ENCODE measurements at regions not wholly inside any gene's neighbourhood (a gene's known extent, or its start where the extent isn't known, plus 50 kb on each side); places are given as distances from the start of the nearest gene placed in this dataset.
"Not testable (repeated sequence)": the region's sequence is repeated elsewhere in the genome, so short reads cannot be mapped to it uniquely, and the experiment has no call there.

DNA sequence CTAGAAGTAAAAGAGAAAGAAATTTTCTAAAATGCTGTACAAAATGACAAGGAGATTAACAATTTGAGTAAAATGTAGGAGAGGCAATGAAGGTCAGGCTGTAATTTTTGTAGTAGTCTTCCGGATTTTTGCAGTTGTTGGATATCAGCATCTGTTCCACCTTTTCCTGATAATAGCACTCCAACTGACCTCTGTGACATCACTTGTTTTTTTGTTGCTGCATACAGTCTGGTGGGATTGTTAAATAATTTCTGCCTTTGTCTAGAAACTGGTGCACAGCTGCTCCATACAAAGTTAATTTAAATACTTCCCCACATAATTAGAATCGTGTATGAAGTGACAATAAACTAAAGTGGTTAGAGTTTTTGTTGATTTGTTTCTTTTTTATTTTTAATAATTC, 731.4 kb downstream of the PLOD2 start:
- DNase-seq (ENCODE audit: low read depth) = no peak

DNA sequence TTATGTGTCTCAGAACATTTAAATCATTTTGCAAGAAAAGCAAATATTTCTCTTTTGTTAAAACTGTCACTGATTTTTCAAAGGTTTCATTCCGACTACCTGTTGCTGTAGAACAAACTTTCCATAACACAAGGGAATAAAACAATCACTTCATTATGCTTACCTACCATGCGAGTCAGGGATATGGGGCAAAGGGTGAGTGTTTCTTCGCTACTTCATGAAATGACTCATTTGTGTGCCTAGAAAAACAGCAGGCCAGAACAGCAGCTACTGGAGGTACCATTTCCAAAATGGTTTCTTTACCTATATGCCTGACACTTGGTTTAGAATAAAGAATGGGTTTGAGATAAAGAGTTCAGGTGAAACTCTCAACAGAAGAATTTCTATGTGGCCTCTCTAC, 712.5 kb downstream of the PLOD2 start:
- DNase-seq (ENCODE audit: low read depth) = no peak

DNA sequence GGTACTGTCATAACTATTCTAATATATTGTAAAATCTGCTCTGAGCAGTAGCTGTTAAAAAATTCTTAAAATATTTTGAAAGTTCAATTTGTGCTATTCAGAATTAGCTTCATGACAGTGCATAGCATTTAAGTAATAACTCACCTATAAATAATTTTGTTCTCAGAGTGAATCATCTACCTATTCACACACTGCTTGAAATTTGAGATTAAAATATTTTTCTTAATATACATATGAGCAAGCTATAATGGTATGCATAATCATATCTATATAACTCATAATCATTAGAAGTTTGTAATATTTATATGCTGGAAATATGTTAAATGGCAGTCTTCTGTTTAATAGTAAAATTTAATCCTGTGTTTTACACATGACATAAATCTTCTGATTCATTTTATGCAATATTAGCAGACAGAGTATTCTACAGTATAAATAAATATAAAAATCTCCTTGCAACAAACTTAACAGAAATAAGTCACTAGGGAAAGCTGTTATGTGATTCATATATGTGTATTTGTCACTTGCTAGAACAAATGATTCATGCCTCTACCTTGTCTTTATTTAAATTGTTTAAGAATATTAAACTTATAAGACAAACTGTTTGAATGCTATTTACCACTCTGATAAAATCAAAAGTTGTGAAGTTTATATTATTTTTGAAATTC, 710.8 kb downstream of the PLOD2 start:
- DNase-seq (ENCODE audit: low read depth) = no peak

DNA sequence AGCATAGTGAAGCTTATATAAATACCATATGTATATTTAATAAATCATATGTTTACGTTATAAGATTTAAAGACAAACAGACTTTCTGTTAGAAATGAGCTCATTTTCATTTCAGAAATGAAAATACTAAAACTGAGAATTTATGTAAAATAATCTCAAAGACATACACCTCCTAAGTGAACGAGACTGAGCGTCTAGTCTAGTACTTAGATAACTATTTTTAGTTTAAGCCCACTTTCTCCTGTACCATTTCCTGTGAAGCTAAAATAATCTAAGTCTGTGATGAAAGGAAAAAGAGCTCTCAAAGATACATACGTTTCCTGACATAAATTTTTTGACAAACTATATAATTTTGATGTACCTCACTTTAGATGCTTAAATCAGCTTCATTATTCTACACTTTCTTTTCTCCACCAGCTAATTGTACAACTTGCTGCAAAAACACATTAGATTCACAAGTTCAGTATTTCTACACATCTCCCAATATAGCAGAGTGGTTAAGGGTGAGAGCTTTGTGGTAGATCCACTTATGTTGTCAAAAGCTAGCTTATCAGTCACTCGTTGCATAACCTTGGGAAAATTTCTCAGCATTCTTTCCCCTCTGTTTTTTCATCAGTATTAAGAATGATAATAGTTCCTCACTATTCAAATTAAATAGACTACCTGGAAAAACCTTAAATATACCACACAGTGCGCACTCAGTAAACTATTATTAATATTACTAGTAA, 703.0 kb downstream of the PLOD2 start:
- peak; percentile 58 for DNase-seq (ENCODE audit: low read depth)

DNA sequence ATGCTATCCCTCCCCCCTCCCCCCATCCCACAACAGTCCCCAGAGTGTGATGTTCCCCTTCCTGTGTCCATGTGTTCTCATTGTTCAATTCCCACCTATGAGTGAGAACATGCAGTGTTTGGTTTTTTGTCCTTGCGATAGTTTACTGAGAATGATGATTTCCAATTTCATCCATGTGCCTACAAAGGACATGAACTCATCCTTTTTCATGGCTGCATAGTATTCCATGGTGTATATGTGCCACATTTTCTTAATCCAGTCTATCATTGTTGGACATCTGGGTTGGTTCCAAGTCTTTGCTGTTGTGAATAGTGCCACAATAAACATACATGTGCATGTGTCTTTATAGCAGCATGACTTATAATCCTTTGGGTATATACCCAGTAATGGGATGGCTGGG, 701.3 kb downstream of the PLOD2 start:
- not testable (repeated sequence) for DNase-seq (ENCODE audit: low read depth)

DNA sequence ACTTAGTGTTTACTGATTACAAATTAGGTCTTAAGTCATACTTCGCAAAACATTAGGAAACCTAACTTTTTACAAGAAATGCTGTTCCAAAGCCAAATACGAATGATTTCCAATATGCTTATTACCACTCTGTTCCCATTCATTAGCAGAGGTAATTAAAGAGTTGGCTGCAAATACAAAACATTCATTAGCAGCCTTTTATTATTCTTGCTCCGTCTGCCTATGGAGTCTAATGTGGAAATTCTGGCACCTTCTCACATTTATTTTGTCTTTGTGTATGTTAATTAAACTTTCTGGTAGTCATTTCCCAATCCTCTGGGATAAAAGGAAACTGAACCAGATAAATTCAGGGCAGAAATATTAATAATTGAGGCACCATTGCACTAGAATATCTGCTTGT, 689.0 kb downstream of the PLOD2 start:
- DNase-seq (ENCODE audit: low read depth) = no peak

DNA sequence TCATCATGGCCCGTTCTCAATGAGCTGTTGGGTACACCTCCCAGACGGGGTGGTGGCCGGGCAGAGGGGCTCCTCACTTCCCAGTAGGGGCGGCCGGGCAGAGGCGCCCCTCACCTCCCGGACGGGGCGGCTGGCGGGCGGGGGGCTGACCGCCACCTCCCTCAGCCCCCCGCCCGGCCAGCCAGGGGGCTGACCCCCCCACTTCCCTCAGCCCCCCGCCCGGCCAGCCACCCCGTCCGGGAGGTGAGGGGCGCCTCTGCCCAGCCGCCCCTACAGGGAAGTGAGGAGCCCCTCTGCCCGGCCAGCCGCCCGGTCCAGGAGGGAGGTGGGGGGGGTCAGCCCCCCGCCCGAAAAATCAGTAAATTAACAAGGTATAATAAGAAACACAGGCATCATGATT, 678.2 kb downstream of the PLOD2 start:
- DNase-seq (ENCODE audit: low read depth) = not testable (repeated sequence)

DNA sequence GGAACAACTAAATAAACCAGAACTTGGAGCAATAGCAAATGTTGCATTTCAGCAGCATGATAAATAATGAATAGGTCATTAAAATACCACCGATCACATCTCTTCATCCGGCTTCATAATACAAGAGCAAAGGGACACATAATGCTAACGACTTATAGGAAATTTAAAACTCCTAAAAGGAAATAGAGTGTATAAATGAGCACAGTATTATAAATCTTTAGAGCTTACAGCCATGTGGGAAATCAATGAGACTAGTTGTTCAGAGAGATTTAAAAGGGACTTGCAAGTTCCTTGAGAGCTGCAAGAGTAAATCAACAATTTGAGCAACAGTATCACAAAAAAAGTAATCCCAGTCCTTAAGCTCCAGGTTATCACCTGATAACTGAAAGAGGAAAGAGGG, 677.0 kb downstream of the PLOD2 start:
- no peak for DNase-seq (ENCODE audit: low read depth)

DNA sequence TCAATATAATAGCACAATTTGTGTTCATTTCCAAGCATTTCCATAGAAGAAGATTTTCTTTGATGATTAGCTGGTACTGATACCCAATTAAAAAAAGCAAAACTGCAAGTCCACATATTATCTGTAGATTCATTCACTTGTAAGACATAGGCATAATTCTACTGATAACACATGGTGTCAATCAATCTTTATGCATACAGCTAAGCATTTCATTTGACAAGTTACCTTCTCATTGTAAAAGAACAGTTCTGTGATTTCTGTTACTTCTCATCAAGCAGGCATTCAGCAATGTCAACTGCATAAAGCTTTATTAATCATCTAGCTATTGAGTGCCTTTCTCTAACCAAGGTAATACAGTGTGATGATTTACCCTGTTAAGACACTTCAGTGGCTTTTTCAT, 672.0 kb downstream of the PLOD2 start:
- no peak for DNase-seq (ENCODE audit: low read depth)

DNA sequence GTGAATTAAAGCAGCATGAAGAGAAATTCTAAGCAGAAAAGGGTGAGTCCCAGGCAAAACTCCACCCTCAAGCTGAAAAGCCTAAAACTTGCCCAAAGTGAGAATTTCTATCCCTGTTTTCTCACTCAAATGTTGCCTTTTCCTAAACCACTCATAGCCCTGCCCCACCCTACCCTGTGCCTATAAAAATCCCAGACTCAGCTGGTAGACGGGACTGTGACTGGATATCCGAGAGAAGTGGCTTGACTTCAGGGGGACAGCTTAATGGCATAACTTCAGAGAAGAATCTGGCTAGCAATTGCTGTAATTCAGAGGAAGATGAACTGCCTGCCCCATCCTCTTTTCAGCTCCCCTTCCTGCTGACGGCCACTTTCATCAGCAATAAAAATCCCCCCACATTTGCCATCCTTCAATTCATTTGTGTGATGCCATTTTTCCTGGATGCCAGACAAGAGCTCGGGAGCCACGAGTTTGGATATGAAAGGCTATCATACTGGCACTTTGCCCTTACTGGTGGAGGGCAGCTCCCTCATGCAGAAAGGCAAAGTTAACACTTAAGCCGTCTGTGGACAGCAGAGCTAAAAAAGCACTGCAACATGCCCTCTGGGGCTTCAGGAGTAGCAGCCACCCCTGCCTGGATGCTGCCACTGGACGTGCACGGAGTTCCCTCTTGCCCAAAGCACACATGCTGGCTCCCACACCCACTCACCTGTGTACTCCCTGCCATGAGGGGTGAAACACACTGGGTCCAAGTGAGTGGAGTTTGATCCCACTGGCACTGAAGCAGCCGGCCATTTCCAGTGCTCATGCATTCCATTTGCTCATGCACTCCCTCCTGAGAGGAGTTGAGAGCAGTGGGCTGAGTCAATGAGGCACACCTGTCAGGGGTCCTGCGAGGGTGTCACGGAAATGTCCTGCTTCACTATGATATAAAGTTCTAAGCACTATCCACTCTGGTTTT, 670.6 kb downstream of the PLOD2 start:
- no peak for DNase-seq (ENCODE audit: low read depth)

DNA sequence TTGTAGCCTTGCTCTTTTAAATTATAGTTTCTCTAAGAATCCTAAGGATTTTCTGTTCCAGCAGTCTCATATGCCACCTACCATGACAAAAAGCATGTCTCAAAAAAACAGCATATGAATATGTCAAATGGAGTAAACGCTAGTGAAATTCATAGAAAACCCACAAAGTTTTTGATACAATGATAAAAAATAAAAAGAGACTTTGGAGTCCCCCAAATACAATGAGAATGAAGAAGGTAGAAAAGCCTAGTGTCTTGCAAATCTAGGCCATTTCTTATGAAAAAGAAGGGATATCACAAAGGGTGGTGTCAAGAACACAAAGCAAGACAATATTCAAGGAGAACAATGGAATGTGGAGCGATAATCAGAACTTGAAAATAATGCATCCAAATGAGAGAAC, 668.5 kb downstream of the PLOD2 start:
- DNase-seq (ENCODE audit: low read depth) = no peak

DNA sequence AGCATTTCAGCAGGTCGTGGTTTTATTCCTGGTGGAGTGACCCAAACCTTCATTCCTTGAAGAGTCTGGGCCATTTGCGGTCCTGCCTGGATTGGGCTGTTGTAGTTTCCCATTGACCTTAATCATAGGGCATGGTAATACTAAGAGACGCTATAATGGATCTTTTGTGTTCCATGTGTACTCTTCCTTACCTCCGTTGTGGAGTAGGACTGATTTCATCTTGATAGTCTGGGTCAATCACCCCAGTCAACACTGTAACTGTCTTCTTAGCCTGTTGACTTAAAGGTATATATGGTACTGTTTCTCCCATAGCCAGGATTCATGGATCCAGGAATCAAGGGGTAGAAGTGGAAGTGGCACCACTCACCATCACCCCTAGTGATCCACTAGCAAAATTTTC, 643.6 kb downstream of the PLOD2 start:
- DNase-seq (ENCODE audit: low read depth) = not testable (repeated sequence)

DNA sequence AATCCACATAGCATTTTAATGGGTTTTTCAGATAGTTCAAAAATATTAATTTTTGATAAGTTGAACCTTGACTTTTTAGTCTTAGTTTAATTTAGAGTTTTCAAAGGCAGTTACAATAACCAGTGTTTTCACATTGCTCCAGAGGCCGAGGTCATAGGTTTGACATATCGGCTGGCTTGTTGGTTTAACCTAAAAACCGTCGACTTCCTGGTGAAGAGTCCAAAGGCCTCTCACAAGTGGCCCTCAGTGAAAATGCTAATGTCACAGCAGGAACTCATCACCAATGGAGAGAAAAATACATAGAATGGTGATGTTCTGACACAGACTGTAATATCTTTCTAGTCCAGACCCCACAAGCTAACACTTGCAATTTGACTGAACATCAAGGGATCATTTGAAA, 642.3 kb downstream of the PLOD2 start:
- no peak for DNase-seq (ENCODE audit: low read depth)

DNA sequence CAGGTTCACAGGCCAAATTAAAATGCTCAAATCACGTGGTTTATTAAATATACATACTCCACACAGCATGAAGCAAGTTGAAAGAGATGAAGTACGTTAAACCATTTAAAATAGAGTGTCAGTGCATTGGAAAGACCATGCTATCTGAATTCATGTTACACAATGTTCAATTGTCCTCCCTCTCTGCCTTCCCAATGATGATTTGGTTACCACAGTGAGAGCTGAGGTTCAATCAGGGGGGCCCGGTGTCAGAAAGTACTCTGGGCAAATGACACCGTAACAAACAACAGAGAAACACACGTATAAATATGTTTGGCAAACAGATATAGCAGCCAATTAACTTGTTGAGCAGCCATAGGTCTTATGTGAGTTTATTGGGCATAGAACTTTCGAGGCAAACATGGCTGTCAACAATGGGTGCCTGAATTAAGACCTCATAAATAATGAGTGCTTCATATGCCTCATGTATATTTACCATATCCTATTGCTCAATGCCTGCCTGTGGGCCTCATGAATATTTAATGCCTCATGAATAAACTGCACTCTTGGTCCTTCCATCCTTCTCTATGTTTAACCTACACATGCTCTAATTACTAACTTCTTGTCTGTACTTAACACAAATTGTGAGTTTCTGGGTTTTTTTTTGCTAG, 641.5 kb downstream of the PLOD2 start:
- no peak for DNase-seq (ENCODE audit: low read depth)

DNA sequence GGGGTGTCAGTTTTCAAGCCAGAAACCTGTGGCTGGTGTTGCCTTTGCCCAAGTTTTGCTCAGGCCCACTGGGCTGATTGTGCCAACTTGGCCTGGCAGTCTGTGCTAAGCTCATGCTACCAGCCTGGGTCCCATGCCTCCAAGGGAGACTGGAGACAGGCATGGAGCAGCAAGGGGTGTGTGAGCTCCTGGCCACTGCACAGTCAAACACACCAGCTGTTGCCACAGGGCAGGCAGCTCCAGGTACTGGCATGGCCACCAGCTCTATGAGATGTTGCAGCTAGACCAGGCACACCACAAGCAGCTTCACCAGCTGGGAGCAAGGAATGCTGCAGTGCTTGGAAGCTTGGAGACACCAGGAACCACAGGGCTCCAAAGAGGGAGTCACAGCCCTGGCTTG, 638.8 kb downstream of the PLOD2 start:
- DNase-seq (ENCODE audit: low read depth) = no peak

DNA sequence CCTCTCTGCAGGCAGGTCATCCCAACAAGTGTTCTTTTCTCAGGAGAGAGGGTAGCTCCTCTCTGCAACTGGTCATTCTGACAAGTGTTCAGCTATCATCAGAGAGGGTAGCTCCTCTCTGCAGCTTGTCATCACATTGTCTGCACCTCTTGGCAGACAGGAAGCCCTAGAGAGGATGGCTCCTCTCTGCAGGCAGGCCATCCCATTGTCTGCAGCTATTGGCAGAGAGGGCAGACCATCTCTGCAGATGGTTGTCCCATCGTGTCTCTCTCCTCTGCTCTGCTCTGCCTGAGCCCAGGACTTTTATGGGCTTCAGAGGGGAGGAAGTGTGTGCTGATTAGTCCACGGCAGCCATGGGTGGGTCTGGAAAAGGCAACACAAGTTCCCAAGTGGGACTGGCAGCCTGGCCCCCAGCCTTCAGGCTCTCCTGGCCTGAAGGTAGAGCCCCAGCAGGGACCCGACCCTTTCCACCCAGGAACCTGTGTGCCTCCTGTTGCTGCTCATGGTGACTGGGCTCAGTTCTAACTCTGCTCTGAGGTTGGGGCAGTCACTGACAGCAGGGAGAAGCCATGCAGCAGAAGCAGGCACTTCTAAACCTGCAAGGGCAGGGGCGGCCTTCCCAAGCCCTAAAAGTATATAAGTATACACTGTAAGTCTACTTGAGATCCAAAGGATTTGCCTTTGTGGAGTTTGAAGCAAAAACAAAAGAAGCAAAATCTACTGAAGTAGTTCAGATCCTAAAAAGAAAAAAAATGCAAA, 637.9 kb downstream of the PLOD2 start:
- DNase-seq (ENCODE audit: low read depth) = no peak

DNA sequence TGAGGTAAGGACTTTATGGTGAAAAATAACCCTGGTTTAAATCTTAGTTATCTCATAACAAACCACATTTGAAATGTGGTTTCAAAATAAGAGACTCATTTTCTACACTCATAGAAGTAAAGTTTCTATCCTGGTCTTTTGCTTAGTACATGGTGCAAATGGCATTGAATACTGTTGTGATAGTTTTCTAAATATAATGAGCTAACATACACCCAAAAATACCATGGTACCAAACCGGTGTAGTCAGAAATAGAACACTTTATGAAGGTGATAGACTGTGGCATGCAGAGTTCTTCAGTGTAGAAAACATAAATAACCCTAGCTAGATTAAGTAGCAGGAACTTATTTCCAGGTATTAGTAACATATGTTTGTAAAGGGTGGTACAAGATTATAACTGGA, 629.4 kb downstream of the PLOD2 start:
- no peak for DNase-seq (ENCODE audit: low read depth)

DNA sequence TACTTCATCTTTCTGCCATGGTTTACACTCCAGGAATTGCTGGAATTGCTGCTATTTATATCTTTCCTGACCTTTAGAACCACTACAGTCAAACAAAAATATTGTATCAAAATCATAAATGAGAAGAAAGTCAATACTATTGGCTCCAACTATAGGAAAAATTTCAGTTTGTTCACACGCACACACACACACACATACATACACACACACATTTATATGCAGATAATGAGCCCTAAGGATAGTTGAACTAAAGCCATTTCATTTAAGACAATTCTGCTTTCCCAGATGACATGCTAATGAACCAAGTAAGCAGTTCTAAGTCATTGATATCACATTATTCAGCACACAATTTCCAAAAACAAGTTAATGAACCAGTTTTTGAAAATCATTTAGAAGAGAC, 627.3 kb downstream of the PLOD2 start:
- no peak for DNase-seq (ENCODE audit: low read depth)

DNA sequence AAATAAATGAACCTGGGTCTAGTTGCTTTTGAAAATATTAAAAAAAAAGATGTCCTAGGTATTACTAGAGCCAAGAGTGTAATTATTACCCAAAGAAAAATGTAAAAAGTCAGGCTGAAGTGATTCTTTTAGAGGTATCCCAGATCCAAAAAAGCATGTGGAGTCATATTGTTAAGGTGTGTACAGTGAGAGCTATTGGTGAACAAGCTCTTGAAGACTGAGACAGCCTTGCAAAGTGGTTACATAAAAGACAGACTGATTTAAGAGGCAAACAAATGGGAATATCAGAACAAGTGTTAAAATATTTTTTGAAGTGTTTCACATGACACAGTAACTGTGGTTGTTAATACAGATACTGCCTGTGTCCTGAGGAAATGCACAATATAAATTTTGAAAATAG, 624.5 kb downstream of the PLOD2 start:
- no peak for DNase-seq (ENCODE audit: low read depth)

DNA sequence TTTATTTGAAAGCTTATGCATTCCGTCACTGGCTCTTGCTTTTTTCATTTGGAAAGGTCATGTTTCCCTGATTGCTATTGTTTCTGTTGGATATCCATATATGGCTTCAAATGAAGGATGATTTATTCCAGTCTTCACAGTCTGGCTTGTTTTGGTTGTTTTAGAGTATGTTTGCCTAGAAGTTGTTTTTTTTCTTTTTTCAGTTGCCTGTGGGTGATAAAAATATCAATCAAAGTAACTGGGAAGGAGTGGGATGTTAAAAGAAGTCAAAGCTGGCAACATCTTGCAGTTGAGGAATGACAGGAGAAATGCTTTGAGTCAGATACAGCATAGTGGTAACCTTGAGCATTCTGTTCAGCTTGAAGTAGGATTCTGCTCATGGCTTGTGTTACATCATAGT, 610.5 kb downstream of the PLOD2 start:
- no peak for DNase-seq (ENCODE audit: low read depth)

DNA sequence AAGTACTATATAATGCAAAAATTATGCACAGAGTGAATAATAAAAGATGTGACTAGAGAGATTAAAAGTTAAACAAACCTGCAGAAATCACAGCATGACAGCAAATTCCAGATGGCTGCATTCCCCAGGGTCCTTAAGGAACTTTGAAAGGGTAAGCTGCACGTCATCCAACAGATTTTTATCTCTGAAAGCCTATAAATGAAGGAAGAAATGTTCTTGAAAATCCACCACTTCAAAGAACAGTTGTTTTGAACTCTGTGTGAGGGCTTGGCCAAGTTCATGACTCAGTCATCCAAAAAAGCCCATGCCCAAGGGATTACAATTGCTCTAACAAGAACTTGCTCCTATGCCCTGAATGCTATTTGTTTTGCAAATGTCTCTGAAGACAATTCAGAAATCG, 603.6 kb downstream of the PLOD2 start:
- DNase-seq (ENCODE audit: low read depth) = peak; percentile 27

DNA sequence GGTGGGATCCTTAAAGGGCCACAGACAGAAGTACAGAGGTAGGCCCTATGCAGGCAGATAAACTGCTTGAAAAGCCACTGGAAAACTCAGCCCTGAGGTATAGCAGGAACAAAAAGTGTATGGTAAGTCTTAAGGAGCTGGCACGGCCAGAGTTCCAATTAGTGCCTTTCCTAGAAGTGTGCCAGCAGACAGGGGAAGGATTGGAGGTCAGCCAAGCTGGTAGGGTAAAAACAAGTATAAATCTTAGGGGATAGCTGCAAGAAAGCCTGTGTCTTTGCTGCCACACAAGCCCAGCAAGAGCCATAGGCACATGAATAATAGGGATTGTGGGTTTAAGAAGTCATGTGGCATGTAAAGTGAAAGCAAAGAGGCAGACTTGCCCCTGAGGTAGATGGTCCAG, 582.5 kb downstream of the PLOD2 start:
- no peak for DNase-seq (ENCODE audit: low read depth)
